ENCODE measurements at regions not wholly inside any gene's neighbourhood (a gene's known extent, or its start where the extent isn't known, plus 50 kb on each side); places are given as distances from the start of the nearest gene placed in this dataset.

DNA sequence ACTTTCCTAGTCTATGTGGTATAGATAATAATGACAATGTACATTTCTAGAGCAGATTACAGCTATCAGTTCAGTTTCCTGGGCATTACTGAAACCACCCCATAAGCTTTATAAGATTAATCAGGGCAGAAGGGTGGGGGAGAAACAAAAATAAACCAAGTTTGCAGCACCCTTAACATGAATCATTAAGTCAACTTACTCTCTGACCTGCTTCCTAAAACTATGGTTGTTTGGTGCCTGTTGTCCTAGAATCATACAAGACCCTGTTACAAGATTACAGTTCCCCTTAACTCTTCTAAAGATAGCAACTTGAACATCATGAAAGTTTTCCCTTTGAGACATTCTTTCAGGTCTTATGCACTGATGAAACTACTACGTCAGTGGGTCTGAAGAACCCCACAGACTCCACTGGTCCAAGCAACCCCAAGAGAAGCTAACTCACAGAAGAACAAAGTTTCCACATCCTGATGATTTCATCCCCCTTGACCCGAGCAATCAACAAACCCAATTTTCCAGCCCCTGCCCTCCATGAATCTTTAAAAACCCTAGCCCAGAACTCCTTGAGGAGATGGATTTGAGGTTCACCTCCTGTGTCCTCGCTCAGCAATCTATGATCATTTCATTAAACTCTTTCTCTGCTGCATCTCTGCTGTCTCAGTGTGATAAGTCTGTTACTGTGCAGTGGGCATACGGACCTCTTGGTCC is 336.5 kb downstream of the FOXO1 start:
- Histone ChIP-seq H3K9me3 (ENCODE audit: low read depth) (no peaks in the 10 kb centered on the region), H3K4me2 (no peak overlapping the region)

DNA sequence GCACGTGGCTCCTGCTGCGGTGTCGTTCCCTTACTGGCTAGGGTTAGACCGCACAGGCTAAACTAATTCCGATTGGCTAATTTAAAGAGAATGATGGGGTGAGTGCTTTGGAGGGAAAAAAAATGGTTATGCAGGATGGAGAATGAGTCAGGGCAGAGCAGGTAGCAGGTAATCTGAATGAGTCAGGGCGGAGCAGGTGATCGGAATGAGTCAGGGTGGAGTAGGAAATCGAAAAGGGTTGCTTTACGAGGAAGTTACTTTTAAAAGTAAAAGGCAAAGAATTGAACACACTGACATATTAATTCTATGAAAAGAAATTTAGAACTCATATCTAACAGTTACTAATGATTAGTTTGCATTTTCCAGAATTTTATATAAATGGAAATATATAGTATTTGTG is 335.5 kb downstream of the FOXO1 start:
- H3K79me2 ChIP-seq (ENCODE audit: low read depth) = no peaks in the 10 kb centered on the region
- no peak overlapping the region for H3K4me3 ChIP-seq
- H3K9me3 ChIP-seq (ENCODE audit: low read depth) = no peaks in the 10 kb centered on the region
- H3F3A ChIP-seq (ENCODE audit: low read depth) = no peaks in the 10 kb centered on the region
- no peaks in the 10 kb centered on the region for H3K4me1 ChIP-seq
- Mint-ChIP-seq H3K4me1 (peaks cover 5% of the 10 kb centered on the region), H3K9me3 (peaks cover 7% of the 10 kb centered on the region), H3K4me3 (no peak overlapping the region), H3K36me3 (no peaks in the 10 kb centered on the region), H3K27ac (no peak overlapping the region), H3K27me3 (ENCODE audit: insufficient read depth, low read depth) (peaks cover 4% of the 10 kb centered on the region)
- H3K9ac ChIP-seq = no peak overlapping the region
- no peaks in the 10 kb centered on the region for H3K36me3 ChIP-seq
- no peaks in the 10 kb centered on the region for H4K20me1 ChIP-seq (ENCODE audit: low read depth)
- DNase-seq (ENCODE audit: low spot score) = no peak
- H2AFZ ChIP-seq (replicated peaks) = no peak overlapping the region
- no peak overlapping the region for H3K27ac ChIP-seq
- no peaks in the 10 kb centered on the region for H3K27me3 ChIP-seq
- TF ChIP-seq EZH2phosphoT487 (IDR thresholded peaks at IDR 0.05) (no peak), EZH2 (IDR thresholded peaks at IDR 0.05) (no peak), CTCF (IDR thresholded peaks at IDR 0.05) (no peak)
- H3K4me2 ChIP-seq = no peak overlapping the region

More for the DNA sequence above, 336.5 kb downstream of the FOXO1 start:
- H4K20me1 ChIP-seq (ENCODE audit: low read depth) = no peaks in the 10 kb centered on the region
- H3K9ac ChIP-seq = no peak overlapping the region
- DNase-seq (ENCODE audit: low spot score) = no peak
- peaks cover 4% of the 10 kb centered on the region for H3K27me3 Mint-ChIP-seq (ENCODE audit: insufficient read depth, low read depth)
- H3K27ac Mint-ChIP-seq = no peak overlapping the region
- no peaks in the 10 kb centered on the region for H3K4me1 ChIP-seq
- H3K27me3 ChIP-seq = no peaks in the 10 kb centered on the region
- H2AFZ ChIP-seq (replicated peaks) = no peak overlapping the region
- no peak for TF ChIP-seq EZH2 (IDR thresholded peaks at IDR 0.05)
- no peak for TF ChIP-seq CTCF (IDR thresholded peaks at IDR 0.05)
- no peak for TF ChIP-seq EZH2phosphoT487 (IDR thresholded peaks at IDR 0.05)
- H3K79me2 ChIP-seq (ENCODE audit: low read depth) = no peaks in the 10 kb centered on the region
- no peak overlapping the region for H3K27ac ChIP-seq
- no peaks in the 10 kb centered on the region for H3K36me3 ChIP-seq
- no peak overlapping the region for H3K4me3 ChIP-seq
- no peaks in the 10 kb centered on the region for H3K36me3 Mint-ChIP-seq
- no peak overlapping the region for H3K4me3 Mint-ChIP-seq
- H3K9me3 Mint-ChIP-seq = peaks cover 9% of the 10 kb centered on the region
- peaks cover 5% of the 10 kb centered on the region for H3K4me1 Mint-ChIP-seq
- no peaks in the 10 kb centered on the region for H3F3A ChIP-seq (ENCODE audit: low read depth)

- H3K79me2 ChIP-seq (ENCODE audit: low read depth) = no peaks in the 10 kb centered on the region
- DNase-seq (ENCODE audit: low spot score) = no peak
- no peaks in the 10 kb centered on the region for H3K27me3 ChIP-seq
- H3K9me3 ChIP-seq (ENCODE audit: low read depth) = no peaks in the 10 kb centered on the region
- no peak overlapping the region for H2AFZ ChIP-seq (replicated peaks)
- no peaks in the 10 kb centered on the region for H4K20me1 ChIP-seq (ENCODE audit: low read depth)
- Mint-ChIP-seq H3K4me1 (peaks cover 7% of the 10 kb centered on the region), H3K4me3 (no peak overlapping the region), H3K27me3 (ENCODE audit: insufficient read depth, low read depth) (peaks cover 4% of the 10 kb centered on the region), H3K36me3 (no peaks in the 10 kb centered on the region), H3K9me3 (peaks cover 7% of the 10 kb centered on the region), H3K27ac (no peak overlapping the region)
- H3K4me1 ChIP-seq = no peaks in the 10 kb centered on the region
- no peaks in the 10 kb centered on the region for H3K36me3 ChIP-seq
- TF ChIP-seq EZH2 (IDR thresholded peaks at IDR 0.05) (no peak), EZH2phosphoT487 (IDR thresholded peaks at IDR 0.05) (no peak), CTCF (IDR thresholded peaks at IDR 0.05) (no peak)
- no peaks in the 10 kb centered on the region for H3F3A ChIP-seq (ENCODE audit: low read depth)
- no peak overlapping the region for H3K27ac ChIP-seq
- H3K9ac ChIP-seq = no peak overlapping the region
- H3K4me3 ChIP-seq = no peak overlapping the region
- H3K4me2 ChIP-seq = no peak overlapping the region
Observed at GRCh38 chr13:40331802-40332201, 334.6 kb downstream of the FOXO1 start.
